GM19023 (cell line): ENCODE measurements at regions not wholly inside any gene's neighbourhood (a gene's known extent, or its start where the extent isn't known, plus 50 kb on each side); places are given as distances from the start of the nearest gene placed in this dataset.

Source experiments
- ATAC-seq: cut with Tn5 transposase; IDR thresholded peaks from one replicate; pipeline ENCODE4 v1.9.1; 2021; ENCODE audit warnings: mild to moderate bottlenecking, moderate library complexity; ENCODE audit not compliant: unreplicated experiment

DNA sequence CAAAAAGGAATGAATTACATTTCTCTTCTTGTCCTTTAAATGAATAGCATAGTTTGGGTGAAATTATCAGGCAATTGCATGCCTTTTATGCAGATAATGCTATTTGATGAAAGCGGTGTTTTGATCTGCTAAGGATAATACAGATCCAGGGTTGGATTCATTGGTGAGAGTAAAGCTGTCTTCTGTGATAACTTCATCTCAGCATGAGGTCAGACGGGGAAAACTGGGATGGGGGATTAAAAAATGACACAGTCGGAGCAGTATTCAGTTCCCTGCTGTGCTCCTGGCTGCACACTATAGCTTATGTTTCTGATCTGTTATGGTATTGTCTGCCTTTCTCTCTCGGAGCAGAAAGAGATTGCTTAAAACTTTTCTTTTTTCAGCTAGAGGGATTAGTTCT is 105.9 kb upstream of the TENM3 start:
- ATAC-seq: no peak

GRCh38 chr4:182139491-182139890 is 103.7 kb upstream of the TENM3 start:
- no peak for ATAC-seq

DNA sequence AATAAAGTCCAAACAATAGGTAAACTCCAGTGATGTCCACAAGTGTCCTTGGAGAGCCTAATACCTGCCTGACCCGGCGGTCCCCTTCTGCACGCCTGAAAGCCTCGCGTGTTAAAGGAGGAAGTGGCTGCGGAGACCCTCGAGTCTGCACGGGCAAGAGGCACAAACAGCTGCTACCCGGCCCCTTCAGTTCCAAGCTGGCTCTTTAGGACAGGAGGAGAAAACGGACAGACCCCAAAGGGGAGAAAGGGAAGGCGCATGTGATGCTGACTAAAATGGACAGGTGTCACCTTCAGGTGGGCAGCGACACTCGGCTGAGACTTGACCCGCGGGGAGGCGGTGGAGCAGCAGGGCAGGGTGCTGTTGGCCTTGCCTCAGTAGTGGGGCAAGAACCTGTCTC is 102.7 kb upstream of the TENM3 start:
- no peak for ATAC-seq

DNA sequence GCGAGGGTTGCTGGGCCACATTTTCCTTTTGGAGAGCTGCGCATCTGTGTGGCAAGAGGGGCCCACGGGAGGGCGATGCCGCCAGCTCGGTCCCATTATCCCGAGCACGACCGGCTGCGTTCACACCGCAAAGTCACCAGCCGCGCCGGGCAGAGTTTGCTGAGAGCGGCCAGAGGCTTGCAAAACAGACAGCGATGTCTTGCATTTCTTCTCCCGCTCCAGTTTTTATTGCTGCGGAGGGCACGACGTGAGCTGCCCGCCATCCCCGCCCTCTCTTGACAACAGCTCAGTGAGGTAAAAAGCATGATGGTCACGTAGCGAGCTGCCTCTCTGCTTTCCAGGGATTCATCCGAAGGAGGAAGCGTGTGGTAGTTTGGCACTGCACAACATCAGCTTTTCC is 102.1 kb upstream of the TENM3 start:
- ATAC-seq: no peak

- ATAC-seq: no peak
These were observed 100.8 kb upstream of the TENM3 start for GRCh38 chr4:182142176-182143085.

DNA sequence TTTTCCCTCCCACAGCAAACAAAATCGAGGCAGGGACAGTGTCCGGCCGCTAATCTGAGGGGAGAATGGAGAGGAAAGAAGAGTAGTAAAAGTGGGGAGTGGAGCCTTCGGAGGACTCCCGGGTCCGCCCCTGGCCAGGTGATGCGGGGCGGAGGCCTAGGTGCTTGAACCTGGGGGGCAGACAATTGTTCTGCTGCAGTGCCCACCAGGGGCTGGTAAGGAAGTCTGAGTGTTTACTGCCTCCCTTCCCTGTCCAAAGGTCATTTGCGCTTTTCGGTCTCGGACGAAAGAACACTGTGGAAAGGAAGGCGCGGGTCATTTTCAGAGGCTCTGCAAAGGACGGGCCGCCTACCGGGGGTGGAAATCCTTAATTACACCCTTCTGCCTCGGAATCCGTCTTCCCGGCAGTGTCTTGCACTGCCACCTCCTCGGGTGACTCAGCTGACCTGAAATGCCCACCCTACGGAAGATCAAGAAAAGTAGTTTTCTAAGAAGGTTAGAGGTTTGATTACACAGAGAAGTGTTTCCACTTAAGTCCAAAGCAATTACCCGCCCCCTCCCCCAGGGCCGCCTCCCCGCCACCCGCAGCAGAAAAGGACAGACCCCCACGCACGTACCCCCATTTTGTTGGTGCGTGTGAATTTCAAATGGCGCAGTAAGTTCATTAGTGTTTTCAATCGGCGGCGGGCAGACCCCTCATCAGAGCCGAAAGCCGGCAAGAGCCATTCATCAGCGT is 99.9 kb upstream of the TENM3 start:
- no peak for ATAC-seq

GRCh38 chr4:182143822-182144625 is 99.2 kb upstream of the TENM3 start:
- ATAC-seq: no peak

- no peak for ATAC-seq
These were observed 98.4 kb upstream of the TENM3 start for GRCh38 chr4:182144626-182145333.

DNA sequence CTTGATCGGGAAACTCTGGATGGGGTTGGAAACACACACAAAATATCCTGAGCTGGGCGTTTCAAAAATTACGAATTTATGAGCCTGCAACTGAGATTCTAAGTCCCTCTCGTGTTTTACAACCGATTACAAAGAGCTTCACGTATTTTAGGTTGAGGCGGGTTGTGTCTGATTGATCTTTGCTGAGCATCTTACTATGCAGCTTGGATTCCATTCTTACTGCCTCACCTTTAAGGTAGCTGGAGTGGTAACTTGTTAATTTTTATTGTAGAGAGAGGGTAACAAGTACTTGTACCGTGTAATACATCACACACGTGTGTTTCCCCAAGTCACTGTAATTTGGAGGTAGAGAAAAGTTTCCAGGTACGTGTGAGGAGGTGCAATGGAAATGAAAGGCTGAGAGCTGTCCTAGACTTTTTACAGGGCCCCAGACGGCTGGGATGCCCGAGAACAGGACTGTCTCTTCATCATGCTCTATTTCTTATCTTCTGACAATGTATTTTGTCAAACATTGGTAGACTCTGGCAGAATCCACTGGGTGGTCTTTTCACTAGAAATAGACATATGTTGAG is 97.8 kb upstream of the TENM3 start:
- no peak for ATAC-seq

DNA sequence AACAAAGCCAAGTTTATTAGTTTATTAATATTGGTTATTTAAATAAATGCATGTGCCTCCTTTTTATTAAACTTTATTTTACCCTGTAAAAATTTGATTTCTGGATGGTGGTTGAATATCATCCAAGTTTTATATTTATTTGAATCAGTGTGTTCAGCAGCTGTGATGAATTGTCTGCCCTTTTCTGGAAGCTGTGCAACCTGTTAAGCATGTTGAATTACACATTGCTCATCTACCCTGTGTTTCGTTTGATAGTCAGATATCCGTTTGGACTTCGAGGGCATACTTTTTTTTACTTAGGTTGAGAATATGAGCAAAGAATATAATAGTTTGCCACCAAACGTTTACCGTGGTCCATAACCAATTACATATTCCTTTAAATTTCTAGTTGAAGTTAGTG is 95.8 kb upstream of the TENM3 start:
- no peak for ATAC-seq

DNA sequence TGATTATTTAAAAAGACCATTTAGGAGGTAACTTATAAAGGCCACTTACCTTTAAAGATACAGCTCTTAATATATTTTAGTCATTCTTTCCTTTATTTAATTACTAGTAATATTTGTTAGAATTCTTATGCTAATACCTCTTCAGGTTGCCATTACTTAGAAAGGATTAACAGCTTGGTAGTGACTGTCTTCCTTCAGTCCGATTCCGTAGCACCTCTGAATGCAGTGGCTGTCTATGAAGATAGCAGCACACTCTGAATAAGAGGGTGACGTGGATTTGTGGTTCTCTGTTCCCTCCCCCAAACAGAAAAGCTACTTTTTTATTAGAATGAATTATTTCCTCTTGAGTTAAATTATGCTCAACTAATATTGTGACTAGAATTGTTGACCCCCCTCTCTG is 92.6 kb upstream of the TENM3 start:
- ATAC-seq: no peak

- no peak for ATAC-seq
These were observed 87.4 kb upstream of the TENM3 start for GRCh38 chr4:182155806-182156205.

GRCh38 chr4:182163180-182163579 is 80.0 kb upstream of the TENM3 start:
- no peak for ATAC-seq

DNA sequence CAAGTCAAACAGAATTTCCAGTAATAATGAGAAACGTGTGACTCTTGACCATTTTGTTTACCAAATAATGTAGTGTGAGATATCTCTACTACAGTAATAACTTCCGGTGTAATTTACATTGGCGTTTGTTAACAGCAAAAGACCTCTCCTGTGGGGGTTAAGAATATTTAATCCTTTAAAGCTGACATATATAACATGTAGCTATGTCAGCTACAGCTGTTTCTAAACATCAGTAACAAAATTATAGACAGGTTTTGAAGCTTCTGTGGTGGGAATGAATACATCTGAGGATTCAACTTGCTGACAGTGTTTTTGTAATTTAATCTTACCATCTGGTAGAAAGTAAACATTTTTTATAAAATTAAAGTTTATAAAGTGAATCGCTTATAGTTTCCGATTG is 73.6 kb upstream of the TENM3 start:
- ATAC-seq: no peak

GRCh38 chr4:182169987-182170386 is 73.2 kb upstream of the TENM3 start:
- no peak for ATAC-seq

- no peak for ATAC-seq
These were observed 72.7 kb upstream of the TENM3 start for GRCh38 chr4:182170417-182170935.

GRCh38 chr4:182174979-182175378 is 68.2 kb upstream of the TENM3 start:
- ATAC-seq: no peak

DNA sequence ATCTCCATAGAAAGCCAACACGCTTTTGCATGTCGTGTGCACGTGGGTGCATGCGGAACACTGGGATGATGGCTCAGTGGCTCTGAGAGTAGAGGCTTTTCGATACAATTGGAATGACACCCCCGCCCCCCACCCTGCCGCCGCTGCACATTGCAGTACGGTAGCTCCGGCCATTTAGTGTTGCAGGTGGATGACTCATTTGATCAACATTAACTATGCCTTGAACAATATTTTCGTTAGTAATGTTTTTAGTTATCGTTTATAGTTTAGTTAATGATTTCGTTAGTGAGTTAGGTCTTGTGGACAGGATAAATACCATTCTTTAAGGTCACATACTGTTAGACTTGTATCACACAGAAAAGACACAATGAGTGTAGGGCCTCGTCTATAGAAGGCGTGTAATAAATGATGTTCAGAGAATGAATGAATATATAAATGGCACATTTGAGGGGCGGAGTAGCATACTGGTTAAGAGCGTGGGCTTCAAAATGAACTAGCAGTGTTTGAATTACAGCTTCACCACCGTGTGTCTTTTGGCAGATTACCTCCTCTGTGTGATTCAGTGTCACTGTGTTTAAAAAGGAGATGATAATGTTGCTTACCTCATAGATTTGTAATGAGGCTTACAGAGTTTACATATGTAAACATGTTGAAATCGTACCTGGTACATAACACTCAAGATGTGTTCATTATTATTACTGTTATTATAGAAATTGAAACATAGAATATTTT is 67.2 kb upstream of the TENM3 start:
- ATAC-seq: no peak

GRCh38 chr4:182177166-182177565 is 66.0 kb upstream of the TENM3 start:
- ATAC-seq: no peak

DNA sequence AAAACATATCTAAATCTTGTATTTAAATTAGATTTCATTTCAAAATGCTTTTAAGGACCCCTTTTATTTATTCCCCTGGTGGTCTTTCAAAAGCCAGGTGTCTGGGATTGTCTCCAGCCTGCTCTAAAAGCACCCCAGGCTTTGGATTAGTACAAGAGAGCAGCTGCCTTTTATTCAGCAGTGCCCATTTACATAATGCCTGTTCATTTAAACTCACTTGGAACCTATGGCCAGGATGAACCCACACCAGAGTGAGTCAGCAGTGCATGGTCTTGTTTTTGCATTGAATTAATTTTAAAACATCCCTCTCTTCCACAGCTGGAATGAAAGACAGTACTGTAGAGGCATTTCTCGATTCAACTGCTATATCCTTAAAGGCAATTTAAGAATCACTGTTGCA is 64.1 kb upstream of the TENM3 start:
- ATAC-seq: no peak
